ENCODE measurements at regions not wholly inside any gene's neighbourhood (a gene's known extent, or its start where the extent isn't known, plus 50 kb on each side); places are given as distances from the start of the nearest gene placed in this dataset.
"Not testable (repeated sequence)": the region's sequence is repeated elsewhere in the genome, so short reads cannot be mapped to it uniquely, and the experiment has no call there.

- no peak for ATAC-seq
- TF ChIP-seq ZNF565 (CRISPR knock-in tag; conservative IDR thresholded peaks at IDR 0.05; ENCODE audit: low read depth) (no peak), PATZ1 (CRISPR knock-in tag; IDR thresholded peaks at IDR 0.05; ENCODE audit: borderline replicate concordance) (no peak), ZC3H10 (CRISPR knock-in tag; IDR thresholded peaks at IDR 0.05) (no peak)
Measured at GRCh38 chr11:79609511-79609910, 168.7 kb upstream of the TENM4 start.

- not testable (repeated sequence) for ATAC-seq
Measured at GRCh38 chr11:79606461-79606860, 165.6 kb upstream of the TENM4 start.

- no peak for ATAC-seq
- TF ChIP-seq CSRNP3 (CRISPR knock-in tag; IDR thresholded peaks at IDR 0.05) (no peak), GLIS3 (CRISPR knock-in tag; IDR thresholded peaks at IDR 0.05) (no peak), TCF4 (CRISPR knock-in tag; IDR thresholded peaks at IDR 0.05; ENCODE audit: borderline replicate concordance) (no peak), ESRRG (CRISPR knock-in tag; IDR thresholded peaks at IDR 0.05) (no peak), CREB5 (CRISPR knock-in tag; IDR thresholded peaks at IDR 0.05; ENCODE audit: low read depth) (no peak), BACH2 (CRISPR knock-in tag; IDR thresholded peaks at IDR 0.05; ENCODE audit: borderline replicate concordance) (no peak), OSR1 (CRISPR knock-in tag; IDR thresholded peaks at IDR 0.05) (no peak), SNAI2 (CRISPR knock-in tag; IDR thresholded peaks at IDR 0.05) (no peak), TSHZ2 (CRISPR knock-in tag; IDR thresholded peaks at IDR 0.05) (no peak), ISL1 (CRISPR knock-in tag; IDR thresholded peaks at IDR 0.05) (no peak), CSDC2 (CRISPR knock-in tag; IDR thresholded peaks at IDR 0.05) (no peak), POU6F1 (CRISPR knock-in tag; IDR thresholded peaks at IDR 0.05; ENCODE audit: borderline replicate concordance, low read depth) (no peak), TOX (CRISPR knock-in tag; IDR thresholded peaks at IDR 0.05; ENCODE audit: borderline replicate concordance) (no peak), ZNF565 (CRISPR knock-in tag; conservative IDR thresholded peaks at IDR 0.05; ENCODE audit: low read depth) (no peak), PPARA (CRISPR knock-in tag; IDR thresholded peaks at IDR 0.05; ENCODE audit: borderline replicate concordance) (no peak), RARB (CRISPR knock-in tag; IDR thresholded peaks at IDR 0.05) (no peak), ZFP30 (CRISPR knock-in tag; IDR thresholded peaks at IDR 0.05) (no peak), ARNTL (CRISPR knock-in tag; IDR thresholded peaks at IDR 0.05; ENCODE audit: borderline replicate concordance, low read depth) (no peak)
Measured at GRCh38 chr11:79600711-79601110, 159.9 kb upstream of the TENM4 start.

- ATAC-seq = no peak
- TF ChIP-seq PPARA (CRISPR knock-in tag; IDR thresholded peaks at IDR 0.05; ENCODE audit: borderline replicate concordance) = no peak
- no peak for TF ChIP-seq TOX (CRISPR knock-in tag; IDR thresholded peaks at IDR 0.05; ENCODE audit: borderline replicate concordance)
- TF ChIP-seq CREB5 (CRISPR knock-in tag; IDR thresholded peaks at IDR 0.05; ENCODE audit: low read depth) = no peak
- TF ChIP-seq OSR1 (CRISPR knock-in tag; IDR thresholded peaks at IDR 0.05) = no peak
- TF ChIP-seq ZFP3 (CRISPR knock-in tag; IDR thresholded peaks at IDR 0.05) = no peak
- TF ChIP-seq ZNF565 (CRISPR knock-in tag; conservative IDR thresholded peaks at IDR 0.05; ENCODE audit: low read depth) = no peak
- no peak for TF ChIP-seq TSHZ2 (CRISPR knock-in tag; IDR thresholded peaks at IDR 0.05)
- TF ChIP-seq ARNTL (CRISPR knock-in tag; IDR thresholded peaks at IDR 0.05; ENCODE audit: borderline replicate concordance, low read depth) = no peak
- TF ChIP-seq ISL1 (CRISPR knock-in tag; IDR thresholded peaks at IDR 0.05) = no peak
- no peak for TF ChIP-seq ZFP30 (CRISPR knock-in tag; IDR thresholded peaks at IDR 0.05)
- no peak for TF ChIP-seq CSRNP3 (CRISPR knock-in tag; IDR thresholded peaks at IDR 0.05)
Measured at GRCh38 chr11:79594834-79595233, 154.0 kb upstream of the TENM4 start.

All from SK-N-SH treated with all-trans-retinoic acid at 6 μM for 48 hours (cell line).